Liver (tissue), 8 donors: ENCODE measurements at regions not wholly inside any gene's neighbourhood (a gene's known extent, or its start where the extent isn't known, plus 50 kb on each side); places are given as distances from the start of the nearest gene placed in this dataset.

Experiments
- DNase-seq: peaks from one replicate; pipeline ENCODE4 v3.0.0-alpha.2; 2017; ENCODE audit warnings: low spot score
- H3K27ac ChIP-seq, 2 donors: one replicate each; pipeline ENCODE4 v1.7.0; 2013; ENCODE audit warnings: inconsistent platforms in 2 of 2, low read length in 2 of 2, control low read depth in 1 of 2, low read depth in 1 of 2, mild to moderate bottlenecking in 1 of 2
- H3K27me3 ChIP-seq, 4 donors: one replicate each; pipeline versions ENCODE4 v1.6.1 to v1.7.0; 2013; ENCODE audit warnings: low read length in 3 of 4, inconsistent platforms in 1 of 4, mild to moderate bottlenecking in 1 of 4, moderate library complexity in 1 of 4; ENCODE audit not compliant: control insufficient read depth in 4 of 4, insufficient read depth in 4 of 4
- H3K36me3 ChIP-seq, 4 donors: one replicate each; pipeline versions ENCODE4 v1.6.1 to v1.7.0; 2013; ENCODE audit warnings: low read length in 3 of 4, mild to moderate bottlenecking in 3 of 4, low read depth in 1 of 4, moderate library complexity in 1 of 4; ENCODE audit not compliant: control insufficient read depth in 4 of 4, insufficient read depth in 3 of 4
- H3K4me1 ChIP-seq, 4 donors: one replicate each; pipeline versions ENCODE4 v1.6.1 to v1.7.0; 2013; ENCODE audit warnings: low read length in 3 of 4, mild to moderate bottlenecking in 3 of 4, moderate library complexity in 1 of 4; ENCODE audit not compliant: control insufficient read depth in 4 of 4, insufficient read depth in 4 of 4
- H3K4me3 ChIP-seq, 3 donors: one replicate each; pipeline versions ENCODE4 v1.6.1 to v1.7.0; 2013; ENCODE audit warnings: low read length in 3 of 3, control low read depth in 1 of 3, low read depth in 1 of 3, mild to moderate bottlenecking in 1 of 3
- H3K9ac ChIP-seq, 2 donors: one replicate each; pipeline ENCODE4 v1.7.0; 2013; ENCODE audit warnings: low read length in 2 of 2, mild to moderate bottlenecking in 2 of 2, moderate library complexity in 2 of 2, control low read depth in 1 of 2, low read depth in 1 of 2
- H3K9me3 ChIP-seq, 4 donors: one replicate each; pipeline versions ENCODE4 v1.6.1 to v1.7.0; 2013; ENCODE audit warnings: low read length in 3 of 4; ENCODE audit not compliant: control insufficient read depth in 4 of 4
- FOXA2 ChIP-seq: IDR thresholded peaks from 2 replicates; pipeline ENCODE4 v1.6.1; 2016; ENCODE audit warnings: antibody characterized with exemption
- GABPA ChIP-seq, 2 donors: IDR thresholded peaks in 1 of 2; conservative IDR thresholded peaks in 1 of 2; 2 replicates each; pipeline ENCODE4 v1.6.1; 2016; ENCODE audit warnings: antibody characterized with exemption in 2 of 2, mild to moderate bottlenecking in 1 of 2, moderate library complexity in 1 of 2
- HNF4A ChIP-seq, 2 donors: conservative IDR thresholded peaks; 2 replicates each; pipeline ENCODE4 v1.6.1; 2016; ENCODE audit warnings: antibody characterized with exemption in 2 of 2, mild to moderate bottlenecking in 2 of 2
- HNF4G ChIP-seq: IDR thresholded peaks from 2 replicates; pipeline ENCODE4 v1.6.1; 2016; ENCODE audit warnings: antibody characterized with exemption
- JUND ChIP-seq, 2 donors: IDR thresholded peaks; 2 replicates each; pipeline ENCODE4 v1.6.1; 2016; ENCODE audit warnings: antibody characterized with exemption in 2 of 2
- NR2F2 ChIP-seq: IDR thresholded peaks from 2 replicates; pipeline ENCODE4 v1.6.1; 2016; ENCODE audit warnings: antibody characterized with exemption
- RAD21 ChIP-seq, 2 donors: IDR thresholded peaks; 2 replicates each; pipeline ENCODE4 v1.6.1; 2016; ENCODE audit warnings: antibody characterized with exemption in 2 of 2, mild to moderate bottlenecking in 2 of 2
- RXRA ChIP-seq, 2 donors: IDR thresholded peaks; 2 replicates each; pipeline ENCODE4 v1.6.1; 2017 to 2018; ENCODE audit warnings: antibody characterized with exemption in 2 of 2, mild to moderate bottlenecking in 1 of 2
- SP1 ChIP-seq: IDR thresholded peaks from 2 replicates; pipeline ENCODE4 v1.6.1; 2018; ENCODE audit warnings: antibody characterized with exemption, mild to moderate bottlenecking
- YY1 ChIP-seq: IDR thresholded peaks from 2 replicates; pipeline ENCODE4 v1.6.1; 2016; ENCODE audit warnings: antibody characterized with exemption, mild to moderate bottlenecking
- WGBS: extraction: QIAGEN DNeasy Blood & Tissue Kit; methylation state at CpG from one replicate; pipeline ENCODE4 v1.1.7; 2013; 5-methylcytosine and 5-hydroxymethylcytosine counted together
- TF ChIP-seq, protein P1 (sequence below): IDR thresholded peaks from 2 replicates; pipeline ENCODE4 v1.6.1; 2016; ENCODE audit warnings: antibody characterized with exemption
- TF ChIP-seq, protein P2 (sequence below): IDR thresholded peaks from 2 replicates; pipeline ENCODE4 v1.6.1; 2016; ENCODE audit warnings: antibody characterized with exemption
- TF ChIP-seq, protein P3 (sequence below): IDR thresholded peaks from 2 replicates; pipeline ENCODE4 v1.6.1; 2016; ENCODE audit warnings: antibody characterized with exemption
- TF ChIP-seq, protein P4 (sequence below): IDR thresholded peaks from 2 replicates; pipeline ENCODE4 v1.6.1; 2016; ENCODE audit warnings: antibody characterized with exemption, mild to moderate bottlenecking
- TF ChIP-seq, protein P5 (sequence below): fragments of 150-350 bp; IDR thresholded peaks from 2 replicates; pipeline ENCODE4 v1.5.1; 2017; ENCODE audit warnings: improper control_type of control experiment, low read depth, low read length; ENCODE audit not compliant: missing input control
- donor health status: healthy.
- donor health status: healthy.
- donor health status: healthy.
- donor health status: healthy.
- donor health status: healthy.

DNA sequence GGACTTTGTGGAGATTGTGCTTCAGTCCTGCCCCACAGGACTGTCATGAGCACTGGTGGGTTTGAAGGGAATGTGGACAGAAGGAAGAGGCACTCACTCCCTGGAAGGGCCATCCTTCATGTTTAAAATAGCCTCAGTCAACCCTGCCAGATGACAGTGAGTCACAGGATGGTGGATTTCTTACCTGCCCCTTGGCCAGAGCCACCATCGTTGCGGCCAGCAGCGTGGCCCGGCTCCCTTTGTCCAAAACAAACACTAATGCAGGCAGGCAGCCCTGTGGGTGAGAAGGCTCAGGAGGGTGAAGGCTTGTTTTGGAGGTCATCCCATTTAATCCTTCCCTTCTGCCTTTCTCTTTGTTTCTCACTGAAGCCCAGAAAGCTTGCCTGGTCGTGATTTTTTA lies 422.7 kb downstream of the CD83 start:
- 32% methylated on average over 5 of the region's 5 CpGs for WGBS
- DNase-seq, result no peak
- no peaks in the 10 kb centered on the region for H3K27me3 ChIP-seq
- no peak overlapping the region for H3K27ac ChIP-seq
- H3K4me1 ChIP-seq, result peaks cover 3 to 11% (median 4%) of the 10 kb centered on the region in 4 donors
- H3K4me3 ChIP-seq, result no peak overlapping the region
- H3K9me3 ChIP-seq, result peaks cover 0 to 3% (median 0%) of the 10 kb centered on the region in 4 donors
- TF ChIP-seq RAD21 (IDR thresholded peaks at IDR 0.05) (peak; percentile 40 to 59), RXRA (IDR thresholded peaks at IDR 0.05) (peak; percentile 64 to 97), SP1 (no peak), YY1 (peak; percentile 90), NR2F2 (no peak), FOXA2 (peak; percentile 60), GABPA (IDR thresholded peaks at IDR 0.05 in 1 of 2, conservative IDR thresholded peaks at IDR 0.05 in 1 of 2) (no peak), JUND (IDR thresholded peaks at IDR 0.05) (peak in 1 of 2 donors; percentile 92), HNF4A (conservative IDR thresholded peaks at IDR 0.05) (peak; percentile 40 to 77), HNF4G (no peak)
- TF ChIP-seq, protein P1, sequence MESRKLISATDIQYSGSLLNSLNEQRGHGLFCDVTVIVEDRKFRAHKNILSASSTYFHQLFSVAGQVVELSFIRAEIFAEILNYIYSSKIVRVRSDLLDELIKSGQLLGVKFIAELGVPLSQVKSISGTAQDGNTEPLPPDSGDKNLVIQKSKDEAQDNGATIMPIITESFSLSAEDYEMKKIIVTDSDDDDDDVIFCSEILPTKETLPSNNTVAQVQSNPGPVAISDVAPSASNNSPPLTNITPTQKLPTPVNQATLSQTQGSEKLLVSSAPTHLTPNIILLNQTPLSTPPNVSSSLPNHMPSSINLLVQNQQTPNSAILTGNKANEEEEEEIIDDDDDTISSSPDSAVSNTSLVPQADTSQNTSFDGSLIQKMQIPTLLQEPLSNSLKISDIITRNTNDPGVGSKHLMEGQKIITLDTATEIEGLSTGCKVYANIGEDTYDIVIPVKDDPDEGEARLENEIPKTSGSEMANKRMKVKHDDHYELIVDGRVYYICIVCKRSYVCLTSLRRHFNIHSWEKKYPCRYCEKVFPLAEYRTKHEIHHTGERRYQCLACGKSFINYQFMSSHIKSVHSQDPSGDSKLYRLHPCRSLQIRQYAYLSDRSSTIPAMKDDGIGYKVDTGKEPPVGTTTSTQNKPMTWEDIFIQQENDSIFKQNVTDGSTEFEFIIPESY, result peak; percentile 44
- TF ChIP-seq, protein P2, sequence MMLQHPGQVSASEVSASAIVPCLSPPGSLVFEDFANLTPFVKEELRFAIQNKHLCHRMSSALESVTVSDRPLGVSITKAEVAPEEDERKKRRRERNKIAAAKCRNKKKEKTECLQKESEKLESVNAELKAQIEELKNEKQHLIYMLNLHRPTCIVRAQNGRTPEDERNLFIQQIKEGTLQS, result no peak
- TF ChIP-seq, protein P3, sequence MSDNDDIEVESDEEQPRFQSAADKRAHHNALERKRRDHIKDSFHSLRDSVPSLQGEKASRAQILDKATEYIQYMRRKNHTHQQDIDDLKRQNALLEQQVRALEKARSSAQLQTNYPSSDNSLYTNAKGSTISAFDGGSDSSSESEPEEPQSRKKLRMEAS, result peak; percentile 90
- TF ChIP-seq, protein P4, sequence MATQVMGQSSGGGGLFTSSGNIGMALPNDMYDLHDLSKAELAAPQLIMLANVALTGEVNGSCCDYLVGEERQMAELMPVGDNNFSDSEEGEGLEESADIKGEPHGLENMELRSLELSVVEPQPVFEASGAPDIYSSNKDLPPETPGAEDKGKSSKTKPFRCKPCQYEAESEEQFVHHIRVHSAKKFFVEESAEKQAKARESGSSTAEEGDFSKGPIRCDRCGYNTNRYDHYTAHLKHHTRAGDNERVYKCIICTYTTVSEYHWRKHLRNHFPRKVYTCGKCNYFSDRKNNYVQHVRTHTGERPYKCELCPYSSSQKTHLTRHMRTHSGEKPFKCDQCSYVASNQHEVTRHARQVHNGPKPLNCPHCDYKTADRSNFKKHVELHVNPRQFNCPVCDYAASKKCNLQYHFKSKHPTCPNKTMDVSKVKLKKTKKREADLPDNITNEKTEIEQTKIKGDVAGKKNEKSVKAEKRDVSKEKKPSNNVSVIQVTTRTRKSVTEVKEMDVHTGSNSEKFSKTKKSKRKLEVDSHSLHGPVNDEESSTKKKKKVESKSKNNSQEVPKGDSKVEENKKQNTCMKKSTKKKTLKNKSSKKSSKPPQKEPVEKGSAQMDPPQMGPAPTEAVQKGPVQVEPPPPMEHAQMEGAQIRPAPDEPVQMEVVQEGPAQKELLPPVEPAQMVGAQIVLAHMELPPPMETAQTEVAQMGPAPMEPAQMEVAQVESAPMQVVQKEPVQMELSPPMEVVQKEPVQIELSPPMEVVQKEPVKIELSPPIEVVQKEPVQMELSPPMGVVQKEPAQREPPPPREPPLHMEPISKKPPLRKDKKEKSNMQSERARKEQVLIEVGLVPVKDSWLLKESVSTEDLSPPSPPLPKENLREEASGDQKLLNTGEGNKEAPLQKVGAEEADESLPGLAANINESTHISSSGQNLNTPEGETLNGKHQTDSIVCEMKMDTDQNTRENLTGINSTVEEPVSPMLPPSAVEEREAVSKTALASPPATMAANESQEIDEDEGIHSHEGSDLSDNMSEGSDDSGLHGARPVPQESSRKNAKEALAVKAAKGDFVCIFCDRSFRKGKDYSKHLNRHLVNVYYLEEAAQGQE, result peak; percentile 34
- TF ChIP-seq, protein P5, sequence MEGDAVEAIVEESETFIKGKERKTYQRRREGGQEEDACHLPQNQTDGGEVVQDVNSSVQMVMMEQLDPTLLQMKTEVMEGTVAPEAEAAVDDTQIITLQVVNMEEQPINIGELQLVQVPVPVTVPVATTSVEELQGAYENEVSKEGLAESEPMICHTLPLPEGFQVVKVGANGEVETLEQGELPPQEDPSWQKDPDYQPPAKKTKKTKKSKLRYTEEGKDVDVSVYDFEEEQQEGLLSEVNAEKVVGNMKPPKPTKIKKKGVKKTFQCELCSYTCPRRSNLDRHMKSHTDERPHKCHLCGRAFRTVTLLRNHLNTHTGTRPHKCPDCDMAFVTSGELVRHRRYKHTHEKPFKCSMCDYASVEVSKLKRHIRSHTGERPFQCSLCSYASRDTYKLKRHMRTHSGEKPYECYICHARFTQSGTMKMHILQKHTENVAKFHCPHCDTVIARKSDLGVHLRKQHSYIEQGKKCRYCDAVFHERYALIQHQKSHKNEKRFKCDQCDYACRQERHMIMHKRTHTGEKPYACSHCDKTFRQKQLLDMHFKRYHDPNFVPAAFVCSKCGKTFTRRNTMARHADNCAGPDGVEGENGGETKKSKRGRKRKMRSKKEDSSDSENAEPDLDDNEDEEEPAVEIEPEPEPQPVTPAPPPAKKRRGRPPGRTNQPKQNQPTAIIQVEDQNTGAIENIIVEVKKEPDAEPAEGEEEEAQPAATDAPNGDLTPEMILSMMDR, result no peak
- H3K9ac ChIP-seq, result no peak overlapping the region
- H3K36me3 ChIP-seq, result no peaks in the 10 kb centered on the region
